ENCODE measurements at regions not wholly inside any gene's neighbourhood (a gene's known extent, or its start where the extent isn't known, plus 50 kb on each side); places are given as distances from the start of the nearest gene placed in this dataset.

GRCh38 chr10:83272666-83273434 lies 866.5 kb upstream of the GHITM start:
- TF ChIP-seq TAF1 (IDR thresholded peaks at IDR 0.05; ENCODE audit: borderline replicate concordance, low read depth, low read length) (no peak), POLR2A (IDR thresholded peaks at IDR 0.05; ENCODE audit: low read depth, low read length) (no peak), POLR2AphosphoS5 (IDR thresholded peaks at IDR 0.05; ENCODE audit: low read depth, low read length) (no peak)
